Sigmoid colon (tissue), 3 donors: ENCODE measurements at regions not wholly inside any gene's neighbourhood (a gene's known extent, or its start where the extent isn't known, plus 50 kb on each side); places are given as distances from the start of the nearest gene placed in this dataset.

ENCODE experiments used
- POLR2A ChIP-seq, 2 donors: fragments of 450-650 bp; IDR thresholded peaks; one replicate each; pipeline ENCODE4 v1.6.1; 2016; ENCODE audit warnings: antibody characterized with exemption in 2 of 2, mild to moderate bottlenecking in 2 of 2, moderate library complexity in 2 of 2
- TF ChIP-seq, protein P1 (sequence below), 4 experiments: fragments of 450-650 bp in 3 of 4; fragments of 200-600 bp in 1 of 4; IDR thresholded peaks; one replicate each; pipeline ENCODE4 v1.5.1; 2016 to 2019; ENCODE audit warnings: antibody characterized with exemption in 4 of 4, mild to moderate bottlenecking in 3 of 4, moderate library complexity in 2 of 4

DNA sequence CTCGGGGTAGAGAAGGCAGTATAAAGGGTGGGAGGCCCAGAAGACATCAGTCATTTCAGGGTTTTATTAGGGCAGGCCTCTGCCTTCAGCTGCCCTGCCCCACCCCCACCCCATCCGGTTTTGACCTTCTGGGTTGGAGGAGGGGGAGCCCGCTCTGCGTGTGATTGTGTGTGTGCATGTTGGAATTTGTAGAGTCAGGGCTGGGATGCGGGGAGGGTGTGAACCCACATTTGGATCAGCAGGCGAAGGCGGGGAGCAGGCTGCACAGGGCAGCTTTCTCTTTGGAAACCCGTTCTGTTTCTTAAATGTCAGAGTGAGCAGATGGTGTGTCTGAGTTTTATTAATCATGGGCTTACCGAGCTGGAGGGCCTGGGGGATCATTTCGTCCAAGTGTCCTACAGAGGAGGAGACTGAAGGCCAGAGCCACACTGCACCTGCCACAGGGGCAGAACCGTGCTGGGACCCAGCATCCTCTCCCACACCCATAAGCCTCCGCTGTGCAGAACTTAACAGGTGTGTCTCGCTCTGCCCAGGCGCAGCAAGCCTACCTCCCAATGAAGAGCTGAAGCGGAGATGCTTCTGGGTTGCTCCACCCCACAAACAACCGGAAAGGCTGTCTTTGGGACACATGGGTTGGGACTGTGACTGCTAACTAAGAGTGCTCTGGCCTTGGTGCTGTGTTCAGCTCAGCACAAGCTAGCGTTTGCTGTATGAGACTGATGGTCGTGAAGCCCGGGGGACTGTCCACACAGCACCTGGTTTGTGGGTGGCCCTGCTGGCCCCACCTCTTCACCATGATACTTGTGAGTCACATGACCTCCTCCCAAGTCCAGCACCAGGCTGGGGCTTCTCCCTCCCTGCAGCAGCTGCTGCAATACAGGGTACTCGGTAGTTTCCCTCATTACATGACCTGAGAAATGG, 70.9 kb upstream of the GSE1 start:
- no peak for TF ChIP-seq POLR2A (IDR thresholded peaks at IDR 0.05)
- TF ChIP-seq, protein P1, sequence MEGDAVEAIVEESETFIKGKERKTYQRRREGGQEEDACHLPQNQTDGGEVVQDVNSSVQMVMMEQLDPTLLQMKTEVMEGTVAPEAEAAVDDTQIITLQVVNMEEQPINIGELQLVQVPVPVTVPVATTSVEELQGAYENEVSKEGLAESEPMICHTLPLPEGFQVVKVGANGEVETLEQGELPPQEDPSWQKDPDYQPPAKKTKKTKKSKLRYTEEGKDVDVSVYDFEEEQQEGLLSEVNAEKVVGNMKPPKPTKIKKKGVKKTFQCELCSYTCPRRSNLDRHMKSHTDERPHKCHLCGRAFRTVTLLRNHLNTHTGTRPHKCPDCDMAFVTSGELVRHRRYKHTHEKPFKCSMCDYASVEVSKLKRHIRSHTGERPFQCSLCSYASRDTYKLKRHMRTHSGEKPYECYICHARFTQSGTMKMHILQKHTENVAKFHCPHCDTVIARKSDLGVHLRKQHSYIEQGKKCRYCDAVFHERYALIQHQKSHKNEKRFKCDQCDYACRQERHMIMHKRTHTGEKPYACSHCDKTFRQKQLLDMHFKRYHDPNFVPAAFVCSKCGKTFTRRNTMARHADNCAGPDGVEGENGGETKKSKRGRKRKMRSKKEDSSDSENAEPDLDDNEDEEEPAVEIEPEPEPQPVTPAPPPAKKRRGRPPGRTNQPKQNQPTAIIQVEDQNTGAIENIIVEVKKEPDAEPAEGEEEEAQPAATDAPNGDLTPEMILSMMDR (IDR thresholded peaks at IDR 0.05): no peak
